Amniotic stem cell (primary cell): ENCODE measurements at regions not wholly inside any gene's neighbourhood (a gene's known extent, or its start where the extent isn't known, plus 50 kb on each side); places are given as distances from the start of the nearest gene placed in this dataset.
"Not testable (repeated sequence)": the region's sequence is repeated elsewhere in the genome, so short reads cannot be mapped to it uniquely, and the experiment has no call there.

Source experiments
- DNase-seq: peaks from one replicate; lab custom pipeline; 2025; lab: John Stamatoyannopoulos, UW

- DNase-seq = no peak
These were observed 550.8 kb downstream of the DIPK2A start for GRCh38 chr3:144522456-144522855.

GRCh38 chr3:144523396-144523795, 551.8 kb downstream of the DIPK2A start:
- no peak for DNase-seq

- no peak for DNase-seq
These were observed 552.9 kb downstream of the DIPK2A start for GRCh38 chr3:144524531-144524930.

- no peak for DNase-seq
These were observed 557.9 kb downstream of the DIPK2A start for GRCh38 chr3:144529566-144529965.

- no peak for DNase-seq
These were observed 573.2 kb downstream of the DIPK2A start for GRCh38 chr3:144544871-144545270.

GRCh38 chr3:144546539-144546938, 574.9 kb downstream of the DIPK2A start:
- no peak for DNase-seq

GRCh38 chr3:144548346-144548745, 576.7 kb downstream of the DIPK2A start:
- no peak for DNase-seq

- no peak for DNase-seq
These were observed 577.5 kb downstream of the DIPK2A start for GRCh38 chr3:144549166-144549565.

- DNase-seq = no peak
These were observed 580.9 kb downstream of the DIPK2A start for GRCh38 chr3:144552346-144553057.

- DNase-seq = no peak
These were observed 581.7 kb downstream of the DIPK2A start for GRCh38 chr3:144553301-144553700.

- no peak for DNase-seq
These were observed 583.3 kb downstream of the DIPK2A start for GRCh38 chr3:144554889-144555288.

GRCh38 chr3:144556392-144556791, 584.8 kb downstream of the DIPK2A start:
- DNase-seq = no peak

- no peak for DNase-seq
These were observed 585.9 kb downstream of the DIPK2A start for GRCh38 chr3:144557515-144557914.

GRCh38 chr3:144564011-144564410, 592.4 kb downstream of the DIPK2A start:
- no peak for DNase-seq

GRCh38 chr3:144566320-144566719, 594.7 kb downstream of the DIPK2A start:
- DNase-seq = no peak

- DNase-seq = no peak
These were observed 598.0 kb downstream of the DIPK2A start for GRCh38 chr3:144569651-144570050.

GRCh38 chr3:144583871-144584270, 612.2 kb downstream of the DIPK2A start:
- no peak for DNase-seq

GRCh38 chr3:144585408-144585807, 613.8 kb downstream of the DIPK2A start:
- DNase-seq = no peak

GRCh38 chr3:144585953-144586352, 614.3 kb downstream of the DIPK2A start:
- DNase-seq = no peak

GRCh38 chr3:144586382-144586781, 614.8 kb downstream of the DIPK2A start:
- peak; percentile 5 for DNase-seq

- peak; percentile 68 for DNase-seq
These were observed 619.2 kb downstream of the DIPK2A start for GRCh38 chr3:144590854-144591253.

GRCh38 chr3:144593881-144594280, 622.3 kb downstream of the DIPK2A start:
- DNase-seq = no peak

GRCh38 chr3:144620236-144620635, 648.6 kb downstream of the DIPK2A start:
- DNase-seq = not testable (repeated sequence)

GRCh38 chr3:144622845-144623244, 651.2 kb downstream of the DIPK2A start:
- no peak for DNase-seq
